HG03039 (cell line): ENCODE measurements at regions not wholly inside any gene's neighbourhood (a gene's known extent, or its start where the extent isn't known, plus 50 kb on each side); places are given as distances from the start of the nearest gene placed in this dataset.

Experiments used
- ATAC-seq: cut with Tn5 transposase; IDR thresholded peaks from one replicate; pipeline ENCODE4 v1.9.1; 2021; ENCODE audit warnings: mild to moderate bottlenecking, moderate library complexity; ENCODE audit not compliant: unreplicated experiment

DNA sequence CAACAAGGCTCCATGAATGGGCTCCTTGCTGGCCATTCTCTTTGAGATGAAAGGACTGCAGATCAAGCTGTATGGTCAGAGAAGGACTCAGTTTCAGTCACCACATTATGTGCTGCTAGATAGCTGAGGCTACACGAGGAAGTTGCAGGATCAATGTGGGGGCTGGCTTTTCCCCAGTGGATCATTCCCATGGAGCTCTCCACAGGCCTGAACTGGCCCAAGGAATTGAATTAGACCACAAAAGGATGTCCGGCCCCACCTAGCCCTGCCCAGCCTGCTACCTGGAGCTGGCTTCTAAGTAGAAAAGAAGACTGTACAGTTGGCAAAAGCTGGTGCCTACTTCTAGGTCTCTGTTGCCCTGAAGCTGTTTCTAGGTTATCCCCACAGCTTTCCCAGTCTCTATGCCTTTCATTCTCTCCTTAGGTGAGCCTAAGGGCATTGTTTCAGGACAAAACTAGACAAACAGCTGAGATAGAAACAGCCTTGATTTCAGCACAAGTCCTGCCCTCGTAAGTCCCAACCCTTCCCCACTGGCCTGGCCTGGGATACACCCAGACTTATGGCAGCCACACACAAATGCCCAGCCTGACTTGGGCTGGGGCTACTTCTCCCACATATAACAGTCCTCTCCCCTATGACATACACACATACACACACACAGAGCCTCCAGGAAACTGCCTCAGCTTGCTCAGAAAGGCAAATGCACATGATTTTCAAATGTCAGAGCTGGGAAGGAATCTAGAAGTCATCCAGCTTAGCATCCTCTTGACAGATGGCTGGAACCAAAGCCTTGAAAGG lies 129.1 kb upstream of the NCAM1 start:
- no peak for ATAC-seq

GRCh38 chr11:112834277-112834755 lies 126.9 kb upstream of the NCAM1 start:
- no peak for ATAC-seq

DNA sequence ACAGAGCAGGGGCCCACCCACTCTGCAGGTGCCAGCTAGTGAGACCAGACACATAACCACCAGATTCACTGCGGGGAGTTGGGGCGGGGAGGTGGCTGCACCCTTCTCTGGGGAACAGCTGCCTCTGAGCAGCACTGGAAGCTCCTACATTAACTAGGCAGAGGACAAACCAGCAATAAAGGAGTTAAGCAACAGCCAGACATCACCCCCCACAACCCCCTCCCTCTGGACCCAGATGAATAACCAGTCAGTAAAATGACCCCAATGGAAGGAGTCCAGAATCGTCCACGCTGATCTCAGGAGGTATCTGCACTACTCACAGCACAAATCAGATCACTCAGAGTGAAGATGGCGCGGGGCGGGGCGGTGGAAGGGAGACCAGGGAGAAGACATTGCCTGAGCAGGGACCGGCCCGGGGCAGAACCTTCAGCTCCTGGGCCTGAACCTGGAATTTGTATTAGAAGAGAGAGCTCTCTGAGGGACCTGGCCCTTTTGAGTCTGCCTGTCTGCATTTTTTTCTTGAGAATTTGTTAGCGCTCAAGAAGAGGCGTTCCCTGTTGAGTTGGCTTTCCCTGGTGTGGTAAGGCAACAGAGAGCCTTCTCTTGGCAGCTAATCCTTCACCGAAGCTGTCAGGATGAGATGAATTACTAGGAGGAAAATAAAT lies 125.5 kb upstream of the NCAM1 start:
- no peak for ATAC-seq

- no peak for ATAC-seq
These were observed 125.0 kb upstream of the NCAM1 start for GRCh38 chr11:112836256-112836602.

DNA sequence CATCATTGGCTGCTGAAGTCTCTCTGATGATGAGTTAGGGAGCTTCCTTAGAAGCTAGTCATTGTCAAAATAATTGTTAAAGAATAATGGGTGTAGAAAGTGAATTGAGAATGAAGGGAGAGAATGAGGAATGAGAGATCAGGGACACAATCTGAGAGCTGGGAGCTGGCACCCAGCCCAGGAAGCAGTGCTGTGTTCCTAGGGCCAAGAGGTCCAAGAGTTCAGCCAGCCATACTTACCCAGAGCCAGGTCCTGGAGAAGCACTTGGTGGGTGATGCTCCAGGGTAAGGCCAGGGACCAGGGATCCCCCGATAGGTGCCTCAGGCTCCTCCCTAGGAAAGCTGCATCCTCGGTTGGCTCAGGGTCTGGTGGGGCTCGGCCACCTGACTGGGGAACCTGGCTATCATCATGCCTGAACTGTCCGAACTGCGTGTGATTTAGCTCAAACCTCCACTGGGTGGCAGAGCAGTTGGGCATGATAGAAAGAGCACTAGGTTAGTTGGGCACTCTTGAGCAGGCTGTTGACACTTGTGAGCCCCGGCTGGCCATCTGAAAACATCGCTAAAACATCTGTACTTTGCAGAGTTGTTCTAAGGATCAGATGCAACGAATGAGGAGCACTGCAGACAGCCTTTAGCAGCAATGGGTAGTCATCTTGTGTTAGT lies 123.9 kb upstream of the NCAM1 start:
- no peak for ATAC-seq

DNA sequence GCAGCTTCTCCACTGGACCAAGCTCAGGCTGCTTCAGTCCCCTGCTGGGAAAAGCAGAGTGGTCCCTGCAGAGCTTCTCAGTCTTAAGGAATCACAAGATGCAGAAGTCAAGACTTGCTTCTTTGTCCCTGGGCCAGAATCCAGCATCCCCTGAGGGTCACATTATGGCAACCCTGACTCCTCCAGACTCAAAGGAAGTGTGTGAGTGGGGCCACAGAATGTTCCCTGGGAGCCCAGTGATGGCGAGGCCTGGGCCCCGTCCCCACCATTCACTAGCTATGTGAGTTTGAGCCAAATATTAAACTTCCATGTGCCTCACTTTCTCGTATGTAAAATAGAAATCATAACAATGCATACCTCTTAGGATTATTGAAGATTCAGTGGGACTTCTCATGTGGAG lies 122.2 kb upstream of the NCAM1 start:
- no peak for ATAC-seq

DNA sequence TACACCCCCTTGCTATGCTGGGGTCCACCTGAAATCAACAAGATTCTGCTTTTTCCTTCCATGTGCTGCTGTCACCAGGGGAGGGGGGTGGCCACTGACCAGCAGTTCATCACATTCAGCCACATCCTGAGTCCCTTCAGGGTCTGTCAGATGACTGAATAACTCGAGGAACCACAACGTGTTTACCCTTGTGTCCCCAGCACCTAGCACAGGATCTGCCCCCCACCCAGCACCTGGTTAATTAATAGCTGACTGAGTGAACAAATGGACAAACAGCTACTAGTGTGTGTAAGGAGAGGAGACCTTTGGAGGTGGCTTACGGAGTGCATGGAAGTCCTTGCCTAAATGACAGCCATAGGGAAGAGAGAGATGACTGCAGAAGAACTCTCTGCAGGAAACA lies 119.5 kb upstream of the NCAM1 start:
- no peak for ATAC-seq

DNA sequence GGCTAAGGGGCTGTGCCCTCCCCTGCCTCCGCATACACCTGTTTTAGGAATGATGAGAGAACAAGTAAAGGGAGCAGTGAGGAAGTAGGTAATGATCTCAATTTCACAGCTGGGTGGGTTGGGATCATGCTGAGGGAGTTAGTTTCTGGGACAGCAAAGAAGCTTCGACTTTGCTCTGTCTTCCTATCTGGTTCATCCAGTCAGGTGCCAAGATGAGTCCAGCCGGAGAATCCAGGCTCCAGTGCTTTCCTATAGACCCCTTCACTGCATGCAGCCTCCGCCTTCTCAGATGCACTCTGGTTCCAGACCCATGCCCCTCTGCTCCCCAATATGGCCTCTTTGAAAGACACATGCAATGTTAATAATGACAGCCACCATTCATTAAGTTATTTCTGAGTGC lies 119.1 kb upstream of the NCAM1 start:
- ATAC-seq = no peak

GRCh38 chr11:112844517-112844916 lies 116.7 kb upstream of the NCAM1 start:
- no peak for ATAC-seq

DNA sequence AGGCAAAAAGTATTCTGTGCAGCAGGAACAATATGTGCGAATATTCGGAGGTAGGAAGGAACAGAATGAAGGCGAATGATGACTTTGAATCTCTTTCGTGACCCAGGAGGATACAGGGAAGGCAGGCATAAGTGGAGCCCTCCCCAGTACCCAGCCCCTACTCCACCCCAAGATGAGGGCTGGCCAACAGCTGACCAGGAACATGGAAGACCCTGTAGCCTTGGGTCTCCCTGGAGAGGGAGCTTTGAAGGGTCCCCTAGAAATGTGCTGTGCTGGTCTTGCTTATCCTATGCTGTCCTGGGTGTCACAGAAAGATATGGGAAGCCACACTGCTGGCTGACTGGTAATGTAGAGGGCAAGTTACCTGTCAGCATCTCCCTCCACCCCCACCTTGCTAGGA lies 113.7 kb upstream of the NCAM1 start:
- no peak for ATAC-seq

GRCh38 chr11:112852143-112852866 lies 108.9 kb upstream of the NCAM1 start:
- no peak for ATAC-seq

DNA sequence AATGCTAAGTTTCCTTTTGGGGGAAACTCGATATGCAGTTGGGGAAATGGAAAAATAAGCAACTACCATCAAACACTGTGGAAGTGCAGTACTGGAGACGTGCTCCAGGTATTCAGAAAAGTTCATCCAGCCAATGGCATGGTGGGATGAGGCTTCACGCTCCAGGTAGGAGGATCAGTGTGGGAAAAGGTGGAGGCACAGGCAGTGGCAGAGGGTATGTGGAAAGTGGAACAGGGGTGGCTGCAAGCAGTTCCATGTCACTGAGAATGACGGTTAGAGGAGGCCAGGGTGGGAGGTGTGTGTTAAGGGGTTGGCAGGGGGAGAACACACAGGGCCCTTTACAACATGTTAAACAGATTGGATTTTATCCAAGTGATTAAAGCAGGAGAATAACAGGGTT lies 105.1 kb upstream of the NCAM1 start:
- no peak for ATAC-seq

DNA sequence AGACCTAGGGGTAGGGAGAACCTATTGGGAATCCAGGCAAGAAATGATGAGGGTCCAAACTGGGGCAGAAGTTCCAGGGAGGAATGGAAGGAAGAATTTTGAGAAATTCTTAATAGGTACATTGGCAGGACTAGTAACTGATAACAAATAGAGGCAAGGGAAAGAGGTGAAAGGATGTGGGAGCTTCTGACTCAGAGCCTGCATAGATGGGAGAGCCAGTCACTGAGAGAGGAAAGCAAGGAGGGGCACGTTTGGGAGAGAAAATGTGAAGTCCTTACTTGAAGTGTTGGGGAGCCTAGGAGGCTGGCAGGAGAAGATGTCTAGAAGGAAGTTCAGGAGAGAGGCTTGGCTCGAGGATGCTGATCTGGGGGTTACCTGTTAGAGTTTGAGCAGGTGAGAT lies 104.6 kb upstream of the NCAM1 start:
- no peak for ATAC-seq

DNA sequence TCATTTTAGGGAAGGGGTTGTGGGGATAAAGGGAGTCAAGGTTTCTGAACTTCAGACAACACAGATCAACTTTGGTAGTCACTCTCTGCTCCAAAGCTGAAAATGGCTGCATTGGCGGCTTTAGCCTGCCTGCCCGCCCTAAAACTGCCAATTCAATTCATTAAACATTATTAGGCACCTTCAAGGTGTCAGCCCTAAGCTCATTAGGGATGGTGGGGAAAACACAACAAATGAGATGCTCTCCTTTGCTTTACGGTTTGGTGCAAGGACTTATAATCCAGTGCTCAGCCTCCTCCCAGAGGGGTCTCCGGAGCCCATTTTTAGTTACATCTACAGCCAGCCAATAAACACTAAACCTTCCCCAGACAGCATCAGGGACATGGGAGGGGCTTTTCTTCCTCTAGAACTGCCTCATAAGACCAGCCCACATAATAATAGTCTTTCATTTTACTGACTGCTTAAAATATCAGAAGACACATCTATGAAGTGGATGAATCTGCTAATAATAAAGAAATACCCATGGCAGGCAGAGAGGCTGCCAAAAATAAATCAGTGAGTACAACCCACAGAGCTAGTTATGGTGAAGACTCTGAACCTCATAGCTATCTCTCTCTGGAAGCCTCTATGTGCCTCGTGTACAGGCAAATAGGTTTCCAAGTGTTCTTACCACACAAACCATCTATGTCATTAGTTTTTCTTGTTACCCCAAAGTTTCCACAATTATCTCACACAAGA lies 102.8 kb upstream of the NCAM1 start:
- ATAC-seq = no peak

DNA sequence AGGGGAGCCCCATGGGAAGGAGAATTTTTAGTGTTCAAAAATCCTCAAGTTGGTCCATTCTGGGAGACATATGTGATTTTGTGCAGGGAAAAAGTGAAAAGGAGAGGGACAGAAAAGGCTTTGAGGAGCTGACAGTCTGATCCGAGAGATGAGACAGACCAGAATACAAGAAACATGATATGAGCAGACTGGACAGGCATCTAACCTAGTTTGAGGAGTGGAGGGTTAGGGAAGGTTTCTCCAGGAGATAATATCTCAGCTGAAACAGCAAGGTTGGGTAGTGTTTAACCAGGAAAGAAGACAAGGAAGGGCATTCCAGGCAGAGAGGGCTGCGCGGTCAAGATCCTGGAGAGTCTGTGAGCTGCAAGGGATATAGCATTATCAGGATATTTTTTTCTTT lies 101.4 kb upstream of the NCAM1 start:
- ATAC-seq = no peak

- ATAC-seq = no peak
These were observed 99.9 kb upstream of the NCAM1 start for GRCh38 chr11:112861356-112861755.

- ATAC-seq = no peak
These were observed 97.9 kb upstream of the NCAM1 start for GRCh38 chr11:112863305-112863704.

GRCh38 chr11:112864672-112865071 lies 96.5 kb upstream of the NCAM1 start:
- no peak for ATAC-seq

DNA sequence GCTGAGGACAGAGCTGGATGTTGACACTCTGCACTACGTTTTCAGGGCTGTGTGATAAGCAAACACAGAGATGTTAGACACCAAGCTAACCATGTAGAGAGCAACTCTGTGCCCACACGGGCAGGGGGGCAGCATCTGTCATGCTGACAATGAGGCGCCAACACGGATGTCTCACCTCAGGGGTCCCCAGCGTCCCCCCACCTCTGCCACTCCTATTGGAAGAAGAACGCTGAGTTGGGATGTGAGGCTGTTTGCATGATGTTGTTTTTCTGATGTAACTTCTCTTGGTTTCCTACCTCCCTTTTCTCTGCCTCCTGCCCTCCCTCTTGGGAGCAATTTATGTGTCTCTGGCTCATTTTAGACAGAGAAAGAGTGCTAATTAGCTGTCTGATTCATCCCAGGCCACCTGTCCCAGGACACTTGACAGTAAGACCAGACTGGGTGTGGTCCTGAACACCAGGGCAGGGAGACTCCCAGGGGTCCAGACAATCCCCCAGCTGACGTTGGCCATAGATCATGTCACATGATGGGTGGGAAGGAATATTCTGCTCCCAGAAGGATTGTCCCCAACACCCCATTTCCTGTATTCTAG lies 89.2 kb upstream of the NCAM1 start:
- no peak for ATAC-seq

DNA sequence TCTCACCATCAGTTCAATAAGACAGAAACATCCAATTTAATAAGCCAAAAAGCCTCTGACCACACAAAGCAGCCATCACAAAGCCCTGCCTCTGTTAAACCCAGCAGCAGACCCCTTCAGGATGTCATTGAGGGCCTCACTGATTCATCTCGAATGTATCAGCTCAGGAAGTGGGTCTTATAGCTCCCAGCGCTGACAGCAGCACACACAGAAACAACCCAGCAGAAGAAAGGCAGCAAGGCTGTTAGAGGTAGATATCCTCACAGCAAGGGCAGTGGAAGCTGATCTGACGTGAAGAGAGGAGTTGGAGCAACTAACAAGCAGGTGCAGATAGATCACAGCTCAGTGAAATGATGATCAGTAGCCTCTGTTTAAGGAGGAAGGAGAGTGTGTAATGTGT lies 86.2 kb upstream of the NCAM1 start:
- no peak for ATAC-seq
